ENCODE measurements at regions not wholly inside any gene's neighbourhood (a gene's known extent, or its start where the extent isn't known, plus 50 kb on each side); places are given as distances from the start of the nearest gene placed in this dataset.

- no peak for DNase-seq (ENCODE audit: low read depth)
- H3K4me3 ChIP-seq (ENCODE audit: low read depth, low read length), result no peak overlapping the region
- TF ChIP-seq CTCF (IDR thresholded peaks at IDR 0.05; ENCODE audit: control insufficient read depth, extremely low read depth, insufficient read depth), result no peak
Measured at GRCh38 chr4:85393201-85393600, 81.7 kb upstream of the ARHGAP24 start.

GRCh38 chr4:85398276-85398675 lies 76.7 kb upstream of the ARHGAP24 start:
- no peak for TF ChIP-seq CTCF (IDR thresholded peaks at IDR 0.05; ENCODE audit: control insufficient read depth, extremely low read depth, insufficient read depth)
- no peak overlapping the region for H3K4me3 ChIP-seq (ENCODE audit: low read depth, low read length)
- no peak for DNase-seq (ENCODE audit: low read depth)

GRCh38 chr4:85399270-85399669 lies 75.7 kb upstream of the ARHGAP24 start:
- no peak overlapping the region for H3K4me3 ChIP-seq (ENCODE audit: low read depth, low read length)
- no peak for TF ChIP-seq CTCF (IDR thresholded peaks at IDR 0.05; ENCODE audit: control insufficient read depth, extremely low read depth, insufficient read depth)
- DNase-seq (ENCODE audit: low read depth), result no peak

GRCh38 chr4:85402371-85402770 lies 72.6 kb upstream of the ARHGAP24 start:
- no peak for DNase-seq (ENCODE audit: low read depth)
- TF ChIP-seq CTCF (IDR thresholded peaks at IDR 0.05; ENCODE audit: control insufficient read depth, extremely low read depth, insufficient read depth), result no peak
- no peak overlapping the region for H3K4me3 ChIP-seq (ENCODE audit: low read depth, low read length)

GRCh38 chr4:85406185-85406584 lies 68.8 kb upstream of the ARHGAP24 start:
- H3K4me3 ChIP-seq (ENCODE audit: low read depth, low read length), result no peak overlapping the region
- TF ChIP-seq CTCF (IDR thresholded peaks at IDR 0.05; ENCODE audit: control insufficient read depth, extremely low read depth, insufficient read depth), result no peak
- no peak for DNase-seq (ENCODE audit: low read depth)

- DNase-seq (ENCODE audit: low read depth), result no peak
- H3K4me3 ChIP-seq (ENCODE audit: low read depth, low read length), result no peak overlapping the region
- TF ChIP-seq CTCF (IDR thresholded peaks at IDR 0.05; ENCODE audit: control insufficient read depth, extremely low read depth, insufficient read depth), result no peak
Measured at GRCh38 chr4:85407546-85407945, 67.4 kb upstream of the ARHGAP24 start.

GRCh38 chr4:85408301-85408700 lies 66.6 kb upstream of the ARHGAP24 start:
- no peak overlapping the region for H3K4me3 ChIP-seq (ENCODE audit: low read depth, low read length)
- TF ChIP-seq CTCF (IDR thresholded peaks at IDR 0.05; ENCODE audit: control insufficient read depth, extremely low read depth, insufficient read depth), result no peak
- no peak for DNase-seq (ENCODE audit: low read depth)

Data from LNCaP clone FGC (cell line).